ENCODE measurements at regions not wholly inside any gene's neighbourhood (a gene's known extent, or its start where the extent isn't known, plus 50 kb on each side); places are given as distances from the start of the nearest gene placed in this dataset.

DNA sequence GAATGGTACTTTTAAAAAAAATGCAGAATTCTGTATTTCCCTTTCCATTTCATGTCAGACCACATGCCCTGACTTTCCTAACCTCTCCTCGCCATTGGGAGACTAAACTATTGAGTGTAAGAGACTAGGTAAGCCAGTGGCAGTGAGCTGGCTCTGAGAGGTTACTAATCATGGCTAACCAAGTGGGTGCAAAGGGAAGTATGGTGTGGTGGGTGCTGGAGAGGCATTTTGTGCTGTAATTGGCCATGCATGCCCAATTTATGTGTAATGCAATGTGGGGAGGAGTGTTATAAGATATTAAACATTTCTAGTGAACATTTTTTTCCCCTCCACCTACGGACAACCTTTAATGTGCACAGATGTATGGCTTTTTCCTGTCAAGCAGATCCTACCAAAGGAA lies 190.1 kb downstream of the LMO4 start:
- DNase-seq (ENCODE audit: insufficient read length, low spot score, missing footprints), result no peak
- Histone ChIP-seq H2AFZ (ENCODE audit: low read length) (no peak overlapping the region), H3K9me3 (ENCODE audit: low read depth, low read length) (no peaks in the 10 kb centered on the region)

DNA sequence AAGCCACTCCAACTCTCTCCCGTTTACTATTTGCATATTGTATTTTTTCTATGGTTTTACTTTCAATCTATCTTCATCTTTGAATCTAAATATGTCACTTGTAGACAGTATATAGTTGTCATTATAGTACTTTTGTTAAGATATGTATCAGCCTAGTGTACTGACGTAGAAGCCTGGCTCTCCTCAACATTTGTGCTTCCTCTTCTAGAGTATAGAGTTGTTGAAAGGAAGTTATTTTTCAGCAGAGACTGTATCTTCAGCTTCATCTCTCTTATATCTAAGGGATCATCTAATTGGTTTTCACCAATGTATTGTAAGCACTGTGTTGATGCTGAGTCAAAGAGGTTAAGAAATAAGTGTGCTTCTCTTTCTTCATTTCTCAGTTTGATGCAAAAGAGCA lies 192.8 kb downstream of the LMO4 start:
- Histone ChIP-seq H3K4me1 (ENCODE audit: insufficient read depth, low read length) (no peaks in the 10 kb centered on the region), H4K20me1 (ENCODE audit: insufficient read depth, low read length) (no peaks in the 10 kb centered on the region), H3K27me3 (ENCODE audit: insufficient read depth, low read length) (peaks cover 6% of the 10 kb centered on the region), H3K4me2 (ENCODE audit: insufficient read depth, low read length) (no peak overlapping the region), H3K27ac (ENCODE audit: low read depth, low read length) (no peak overlapping the region), H3K9me3 (ENCODE audit: low read depth, low read length) (no peaks in the 10 kb centered on the region), H2AFZ (ENCODE audit: low read length) (no peak overlapping the region), H3K4me3 (ENCODE audit: insufficient read depth, low read length) (no peak overlapping the region), H3K79me2 (ENCODE audit: insufficient read depth, low read length) (no peaks in the 10 kb centered on the region), H3K36me3 (ENCODE audit: insufficient read depth, low read length) (no peaks in the 10 kb centered on the region)
- DNase-seq (ENCODE audit: insufficient read length, low spot score, missing footprints), result no peak
- TF ChIP-seq, protein P1, sequence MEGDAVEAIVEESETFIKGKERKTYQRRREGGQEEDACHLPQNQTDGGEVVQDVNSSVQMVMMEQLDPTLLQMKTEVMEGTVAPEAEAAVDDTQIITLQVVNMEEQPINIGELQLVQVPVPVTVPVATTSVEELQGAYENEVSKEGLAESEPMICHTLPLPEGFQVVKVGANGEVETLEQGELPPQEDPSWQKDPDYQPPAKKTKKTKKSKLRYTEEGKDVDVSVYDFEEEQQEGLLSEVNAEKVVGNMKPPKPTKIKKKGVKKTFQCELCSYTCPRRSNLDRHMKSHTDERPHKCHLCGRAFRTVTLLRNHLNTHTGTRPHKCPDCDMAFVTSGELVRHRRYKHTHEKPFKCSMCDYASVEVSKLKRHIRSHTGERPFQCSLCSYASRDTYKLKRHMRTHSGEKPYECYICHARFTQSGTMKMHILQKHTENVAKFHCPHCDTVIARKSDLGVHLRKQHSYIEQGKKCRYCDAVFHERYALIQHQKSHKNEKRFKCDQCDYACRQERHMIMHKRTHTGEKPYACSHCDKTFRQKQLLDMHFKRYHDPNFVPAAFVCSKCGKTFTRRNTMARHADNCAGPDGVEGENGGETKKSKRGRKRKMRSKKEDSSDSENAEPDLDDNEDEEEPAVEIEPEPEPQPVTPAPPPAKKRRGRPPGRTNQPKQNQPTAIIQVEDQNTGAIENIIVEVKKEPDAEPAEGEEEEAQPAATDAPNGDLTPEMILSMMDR (IDR thresholded peaks at IDR 0.05; ENCODE audit: extremely low read depth, low read depth, low read length), result no peak

More for the DNA sequence above, 190.1 kb downstream of the LMO4 start:
- Histone ChIP-seq H3K27me3 (ENCODE audit: insufficient read depth, low read length) (no peaks in the 10 kb centered on the region), H3K27ac (ENCODE audit: low read depth, low read length) (no peak overlapping the region), H4K20me1 (ENCODE audit: insufficient read depth, low read length) (no peaks in the 10 kb centered on the region), H3K36me3 (ENCODE audit: insufficient read depth, low read length) (no peaks in the 10 kb centered on the region), H3K79me2 (ENCODE audit: insufficient read depth, low read length) (no peaks in the 10 kb centered on the region), H3K4me1 (ENCODE audit: insufficient read depth, low read length) (no peaks in the 10 kb centered on the region), H3K4me3 (ENCODE audit: insufficient read depth, low read length) (no peak overlapping the region), H3K4me2 (ENCODE audit: insufficient read depth, low read length) (no peak overlapping the region)
- TF ChIP-seq, protein P1 (IDR thresholded peaks at IDR 0.05; ENCODE audit: extremely low read depth, low read depth, low read length), result no peak

DNA sequence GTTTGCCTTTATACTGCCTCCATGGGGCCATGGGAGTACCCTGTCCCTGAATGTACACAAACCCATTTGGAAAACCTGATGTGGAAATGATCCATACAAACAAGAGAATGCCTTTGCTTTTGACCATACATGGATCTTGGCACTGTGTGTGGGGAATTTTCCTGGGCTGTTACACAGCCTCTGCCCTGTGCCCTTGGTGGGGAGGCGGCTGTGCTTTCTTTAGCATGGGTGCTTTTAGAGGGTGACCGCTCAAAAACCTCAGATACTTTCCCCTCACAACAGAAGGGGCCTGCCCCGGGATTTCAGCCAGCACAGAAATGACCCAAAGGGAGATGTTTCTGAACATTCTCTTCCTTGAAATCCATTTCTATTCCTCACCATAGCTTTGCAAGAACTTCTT lies 194.8 kb downstream of the LMO4 start:
- Histone ChIP-seq H2AFZ (ENCODE audit: low read length) (no peak overlapping the region), H3K4me2 (ENCODE audit: insufficient read depth, low read length) (no peak overlapping the region), H4K20me1 (ENCODE audit: insufficient read depth, low read length) (no peaks in the 10 kb centered on the region), H3K27me3 (ENCODE audit: insufficient read depth, low read length) (peaks cover 6% of the 10 kb centered on the region), H3K79me2 (ENCODE audit: insufficient read depth, low read length) (no peaks in the 10 kb centered on the region), H3K36me3 (ENCODE audit: insufficient read depth, low read length) (no peaks in the 10 kb centered on the region), H3K4me3 (ENCODE audit: insufficient read depth, low read length) (no peak overlapping the region), H3K9me3 (ENCODE audit: low read depth, low read length) (no peaks in the 10 kb centered on the region), H3K4me1 (ENCODE audit: insufficient read depth, low read length) (no peaks in the 10 kb centered on the region), H3K27ac (ENCODE audit: low read depth, low read length) (no peak overlapping the region)
- DNase-seq (ENCODE audit: insufficient read length, low spot score, missing footprints), result no peak
- TF ChIP-seq, protein P1 (IDR thresholded peaks at IDR 0.05; ENCODE audit: extremely low read depth, low read depth, low read length), result no peak

DNA sequence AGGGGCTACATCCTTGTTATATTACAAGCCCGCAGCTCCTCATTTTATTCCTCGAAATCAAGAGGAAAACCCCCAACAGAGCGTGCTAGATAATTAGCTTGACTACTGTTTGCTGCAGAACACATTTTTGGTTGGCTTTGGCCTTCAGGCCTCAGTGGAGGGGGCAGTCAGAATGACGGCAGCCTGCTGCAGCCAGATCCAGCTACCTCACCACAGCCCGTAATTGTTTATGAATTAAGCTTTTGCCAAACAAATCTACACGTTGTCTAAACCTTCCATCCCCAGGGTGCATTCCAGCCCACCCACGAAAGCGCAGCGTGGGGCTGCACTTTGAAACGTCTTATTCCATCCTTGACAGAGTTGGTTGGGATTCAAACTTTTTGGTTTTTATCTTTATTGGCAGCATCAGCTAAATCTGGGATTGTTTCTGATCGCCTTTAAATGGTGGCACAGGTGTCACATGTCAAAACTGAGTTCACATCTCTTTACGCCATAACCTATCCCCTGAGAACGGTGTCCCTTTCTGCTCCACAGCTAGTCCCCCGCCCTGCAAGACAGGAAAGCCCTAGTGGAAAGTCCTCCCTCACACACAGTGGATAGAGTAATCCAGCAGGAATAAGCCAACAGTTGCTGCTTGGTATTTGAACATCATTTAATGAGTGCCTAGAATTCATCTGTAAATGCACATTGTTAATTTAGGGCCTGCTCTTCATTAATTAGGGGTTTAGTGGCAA lies 195.5 kb downstream of the LMO4 start:
- Histone ChIP-seq H3K4me1 (ENCODE audit: insufficient read depth, low read length) (no peaks in the 10 kb centered on the region), H3K79me2 (ENCODE audit: insufficient read depth, low read length) (no peaks in the 10 kb centered on the region), H3K4me2 (ENCODE audit: insufficient read depth, low read length) (no peak overlapping the region), H3K27me3 (ENCODE audit: insufficient read depth, low read length) (peaks cover 6% of the 10 kb centered on the region), H3K36me3 (ENCODE audit: insufficient read depth, low read length) (no peaks in the 10 kb centered on the region), H3K27ac (ENCODE audit: low read depth, low read length) (no peak overlapping the region), H2AFZ (ENCODE audit: low read length) (peak overlapping the region; percentile 2), H3K4me3 (ENCODE audit: insufficient read depth, low read length) (no peak overlapping the region), H3K9me3 (ENCODE audit: low read depth, low read length) (no peaks in the 10 kb centered on the region), H4K20me1 (ENCODE audit: insufficient read depth, low read length) (no peaks in the 10 kb centered on the region)
- DNase-seq (ENCODE audit: insufficient read length, low spot score, missing footprints), result no peak
- TF ChIP-seq, protein P1 (IDR thresholded peaks at IDR 0.05; ENCODE audit: extremely low read depth, low read depth, low read length), result no peak

All from osteoblast (primary cell).